ENCODE measurements at regions not wholly inside any gene's neighbourhood (a gene's known extent, or its start where the extent isn't known, plus 50 kb on each side); places are given as distances from the start of the nearest gene placed in this dataset.

GRCh38 chr15:31782016-31782783, 248.1 kb upstream of the CHRNA7 start:
- Histone ChIP-seq H3K36me3 (ENCODE audit: control insufficient read depth, insufficient read depth, low read length) (no peaks in the 10 kb centered on the region), H3K4me2 (ENCODE audit: extremely low read depth, insufficient read depth, low read length) (no peak overlapping the region), H3K27ac (ENCODE audit: insufficient read depth, low read length) (no peak overlapping the region), H3K9me3 (ENCODE audit: control insufficient read depth, insufficient read depth, low read depth, low read length) (no peaks in the 10 kb centered on the region), H2AFZ (ENCODE audit: low read length) (no peak overlapping the region), H3K4me3 (replicated peaks in 1 of 4; ENCODE audit: control extremely low read depth in 1 of 4, insufficient read depth in 1 of 4, low read depth in 3 of 4, low read length in 4 of 4) (no peak overlapping the region), H4K20me1 (ENCODE audit: control insufficient read depth, extremely low read depth, insufficient read depth, low read length) (no peaks in the 10 kb centered on the region), H3K27me3 (ENCODE audit: control insufficient read depth, insufficient read depth, low read length) (no peaks in the 10 kb centered on the region), H3K79me2 (ENCODE audit: control insufficient read depth, insufficient read depth, low read length) (no peaks in the 10 kb centered on the region), H3K9ac (ENCODE audit: insufficient read depth, low read length) (no peak overlapping the region), H3K4me1 (ENCODE audit: control insufficient read depth, extremely low read depth, insufficient read depth, low read length) (no peaks in the 10 kb centered on the region)
- TF ChIP-seq CTCF (conservative IDR thresholded peaks at IDR 0.05 in 1 of 2, IDR thresholded peaks at IDR 0.05 in 1 of 2; ENCODE audit: low read depth in 1 of 2, low read length in 2 of 2) (no peak), EZH2 (IDR thresholded peaks at IDR 0.05; ENCODE audit: low read length, missing control alignments) (no peak)
- DNase-seq (ENCODE audit: low read depth in 2 of 2): no peak

- Histone ChIP-seq H4K20me1 (ENCODE audit: control insufficient read depth, extremely low read depth, insufficient read depth, low read length) (no peaks in the 10 kb centered on the region), H3K9ac (ENCODE audit: insufficient read depth, low read length) (no peak overlapping the region), H3K27me3 (ENCODE audit: control insufficient read depth, insufficient read depth, low read length) (no peaks in the 10 kb centered on the region), H3K4me3 (replicated peaks in 1 of 4; ENCODE audit: control extremely low read depth in 1 of 4, insufficient read depth in 1 of 4, low read depth in 3 of 4, low read length in 4 of 4) (no peak overlapping the region), H2AFZ (ENCODE audit: low read length) (no peak overlapping the region), H3K9me3 (ENCODE audit: control insufficient read depth, insufficient read depth, low read depth, low read length) (no peaks in the 10 kb centered on the region), H3K4me2 (ENCODE audit: extremely low read depth, insufficient read depth, low read length) (no peak overlapping the region), H3K79me2 (ENCODE audit: control insufficient read depth, insufficient read depth, low read length) (no peaks in the 10 kb centered on the region), H3K4me1 (ENCODE audit: control insufficient read depth, extremely low read depth, insufficient read depth, low read length) (no peaks in the 10 kb centered on the region), H3K27ac (ENCODE audit: insufficient read depth, low read length) (no peak overlapping the region), H3K36me3 (ENCODE audit: control insufficient read depth, insufficient read depth, low read length) (no peaks in the 10 kb centered on the region)
- no peak for DNase-seq (ENCODE audit: low read depth in 2 of 2)
- TF ChIP-seq EZH2 (IDR thresholded peaks at IDR 0.05; ENCODE audit: low read length, missing control alignments): no peak
- TF ChIP-seq CTCF (conservative IDR thresholded peaks at IDR 0.05 in 1 of 2, IDR thresholded peaks at IDR 0.05 in 1 of 2; ENCODE audit: low read depth in 1 of 2, low read length in 2 of 2): no peak
Observed at GRCh38 chr15:31782951-31783350, 247.4 kb upstream of the CHRNA7 start.

- no peak overlapping the region for H2AFZ ChIP-seq (ENCODE audit: low read length)
- H3K9me3 ChIP-seq (ENCODE audit: control insufficient read depth, insufficient read depth, low read depth, low read length): no peaks in the 10 kb centered on the region
- no peak overlapping the region for H3K4me3 ChIP-seq (replicated peaks in 1 of 4; ENCODE audit: control extremely low read depth in 1 of 4, insufficient read depth in 1 of 4, low read depth in 3 of 4, low read length in 4 of 4)
- no peak overlapping the region for H3K4me2 ChIP-seq (ENCODE audit: extremely low read depth, insufficient read depth, low read length)
- no peak for DNase-seq (ENCODE audit: low read depth in 2 of 2)
- no peak overlapping the region for H3K27ac ChIP-seq (ENCODE audit: insufficient read depth, low read length)
- no peaks in the 10 kb centered on the region for H3K4me1 ChIP-seq (ENCODE audit: control insufficient read depth, extremely low read depth, insufficient read depth, low read length)
- TF ChIP-seq EZH2 (IDR thresholded peaks at IDR 0.05; ENCODE audit: low read length, missing control alignments): no peak
- TF ChIP-seq CTCF (conservative IDR thresholded peaks at IDR 0.05 in 1 of 2, IDR thresholded peaks at IDR 0.05 in 1 of 2; ENCODE audit: low read depth in 1 of 2, low read length in 2 of 2): no peak
- H3K9ac ChIP-seq (ENCODE audit: insufficient read depth, low read length): no peak overlapping the region
- no peaks in the 10 kb centered on the region for H3K79me2 ChIP-seq (ENCODE audit: control insufficient read depth, insufficient read depth, low read length)
- H4K20me1 ChIP-seq (ENCODE audit: control insufficient read depth, extremely low read depth, insufficient read depth, low read length): no peaks in the 10 kb centered on the region
- H3K36me3 ChIP-seq (ENCODE audit: control insufficient read depth, insufficient read depth, low read length): no peaks in the 10 kb centered on the region
- H3K27me3 ChIP-seq (ENCODE audit: control insufficient read depth, insufficient read depth, low read length): no peaks in the 10 kb centered on the region
Observed at GRCh38 chr15:31786360-31786759, 244.0 kb upstream of the CHRNA7 start.
